ENCODE measurements at regions not wholly inside any gene's neighbourhood (a gene's known extent, or its start where the extent isn't known, plus 50 kb on each side); places are given as distances from the start of the nearest gene placed in this dataset.

GRCh38 chr12:114936148-114937079, 252.4 kb upstream of the TBX3 start:
- Histone ChIP-seq H3K27ac (ENCODE audit: insufficient read depth in 1 of 2, low read depth in 1 of 2, low read length in 2 of 2, poor library complexity in 1 of 2, severe bottlenecking in 2 of 2) (no peak overlapping the region), H3K27me3 (replicated peaks in 2 of 5; ENCODE audit: control insufficient read depth in 4 of 5, insufficient read depth in 5 of 5, low read length in 4 of 5) (no peaks in the 10 kb centered on the region), H3K9me3 (ENCODE audit: control extremely low read depth in 1 of 5, control insufficient read depth in 4 of 5, insufficient read depth in 2 of 5, low read depth in 1 of 5, low read length in 4 of 5) (peaks cover 0 to 2% (median 0%) of the 10 kb centered on the region in 5 experiments), H3K36me3 (ENCODE audit: control insufficient read depth in 4 of 4, insufficient read depth in 4 of 4, low read length in 3 of 4) (no peaks in the 10 kb centered on the region), H3K4me1 (ENCODE audit: control extremely low read depth in 1 of 4, control insufficient read depth in 4 of 4, insufficient read depth in 4 of 4, low read length in 3 of 4) (no peaks in the 10 kb centered on the region), H3K4me3 (ENCODE audit: control insufficient read depth in 1 of 7, extremely low read depth in 1 of 7, insufficient read depth in 4 of 7, low read depth in 2 of 7, low read length in 6 of 7) (no peak overlapping the region)
- 79% methylated on average over 6 of the region's 11 CpGs for WGBS (ENCODE audit: insufficient coverage)
- ChIA-PET POLR2A (no interaction called here), CTCF (no interaction called here)
- DNase-seq: no peak

- no peak for DNase-seq
- 100% methylated on average over 2 of the region's 2 CpGs for WGBS (ENCODE audit: insufficient coverage)
- H3K9me3 ChIP-seq (ENCODE audit: control extremely low read depth in 1 of 5, control insufficient read depth in 4 of 5, insufficient read depth in 2 of 5, low read depth in 1 of 5, low read length in 4 of 5): peaks cover 0 to 2% (median 0%) of the 10 kb centered on the region in 5 experiments
- POLR2A ChIA-PET: no interaction called here
- CTCF ChIA-PET: no interaction called here
- H3K27ac ChIP-seq (ENCODE audit: insufficient read depth in 1 of 2, low read depth in 1 of 2, low read length in 2 of 2, poor library complexity in 1 of 2, severe bottlenecking in 2 of 2): no peak overlapping the region
- H3K27me3 ChIP-seq (replicated peaks in 2 of 5; ENCODE audit: control insufficient read depth in 4 of 5, insufficient read depth in 5 of 5, low read length in 4 of 5): no peaks in the 10 kb centered on the region
- H3K4me3 ChIP-seq (ENCODE audit: control insufficient read depth in 1 of 7, extremely low read depth in 1 of 7, insufficient read depth in 4 of 7, low read depth in 2 of 7, low read length in 6 of 7): no peak overlapping the region
- H3K4me1 ChIP-seq (ENCODE audit: control extremely low read depth in 1 of 4, control insufficient read depth in 4 of 4, insufficient read depth in 4 of 4, low read length in 3 of 4): no peaks in the 10 kb centered on the region
- no peaks in the 10 kb centered on the region for H3K36me3 ChIP-seq (ENCODE audit: control insufficient read depth in 4 of 4, insufficient read depth in 4 of 4, low read length in 3 of 4)
Measured at GRCh38 chr12:114935658-114936057, 251.7 kb upstream of the TBX3 start.

GRCh38 chr12:114933428-114934160, 249.6 kb upstream of the TBX3 start:
- POLR2A ChIA-PET: no interaction called here
- H3K27me3 ChIP-seq (replicated peaks in 2 of 5; ENCODE audit: control insufficient read depth in 4 of 5, insufficient read depth in 5 of 5, low read length in 4 of 5): no peaks in the 10 kb centered on the region
- CTCF ChIA-PET: no interaction called here
- no peak overlapping the region for H3K27ac ChIP-seq (ENCODE audit: insufficient read depth in 1 of 2, low read depth in 1 of 2, low read length in 2 of 2, poor library complexity in 1 of 2, severe bottlenecking in 2 of 2)
- no peaks in the 10 kb centered on the region for H3K9me3 ChIP-seq (ENCODE audit: control extremely low read depth in 1 of 5, control insufficient read depth in 4 of 5, insufficient read depth in 2 of 5, low read depth in 1 of 5, low read length in 4 of 5)
- WGBS (ENCODE audit: insufficient coverage): 83% methylated on average over 4 of the region's 6 CpGs
- H3K4me1 ChIP-seq (ENCODE audit: control extremely low read depth in 1 of 4, control insufficient read depth in 4 of 4, insufficient read depth in 4 of 4, low read length in 3 of 4): no peaks in the 10 kb centered on the region
- H3K36me3 ChIP-seq (ENCODE audit: control insufficient read depth in 4 of 4, insufficient read depth in 4 of 4, low read length in 3 of 4): no peaks in the 10 kb centered on the region
- DNase-seq: no peak
- no peak overlapping the region for H3K4me3 ChIP-seq (ENCODE audit: control insufficient read depth in 1 of 7, extremely low read depth in 1 of 7, insufficient read depth in 4 of 7, low read depth in 2 of 7, low read length in 6 of 7)

GRCh38 chr12:114932806-114933205, 248.8 kb upstream of the TBX3 start:
- Histone ChIP-seq H3K27ac (ENCODE audit: insufficient read depth in 1 of 2, low read depth in 1 of 2, low read length in 2 of 2, poor library complexity in 1 of 2, severe bottlenecking in 2 of 2) (no peak overlapping the region), H3K36me3 (ENCODE audit: control insufficient read depth in 4 of 4, insufficient read depth in 4 of 4, low read length in 3 of 4) (no peaks in the 10 kb centered on the region), H3K4me3 (ENCODE audit: control insufficient read depth in 1 of 7, extremely low read depth in 1 of 7, insufficient read depth in 4 of 7, low read depth in 2 of 7, low read length in 6 of 7) (no peak overlapping the region), H3K9me3 (ENCODE audit: control extremely low read depth in 1 of 5, control insufficient read depth in 4 of 5, insufficient read depth in 2 of 5, low read depth in 1 of 5, low read length in 4 of 5) (no peaks in the 10 kb centered on the region), H3K27me3 (replicated peaks in 2 of 5; ENCODE audit: control insufficient read depth in 4 of 5, insufficient read depth in 5 of 5, low read length in 4 of 5) (no peaks in the 10 kb centered on the region), H3K4me1 (ENCODE audit: control extremely low read depth in 1 of 4, control insufficient read depth in 4 of 4, insufficient read depth in 4 of 4, low read length in 3 of 4) (no peaks in the 10 kb centered on the region)
- ChIA-PET POLR2A (no interaction called here), CTCF (no interaction called here)
- no CpG with 5 or more reads among the region's 3 CpGs for WGBS (ENCODE audit: insufficient coverage)
- no peak for DNase-seq

- Histone ChIP-seq H3K27me3 (replicated peaks in 2 of 5; ENCODE audit: control insufficient read depth in 4 of 5, insufficient read depth in 5 of 5, low read length in 4 of 5) (no peaks in the 10 kb centered on the region), H3K4me3 (ENCODE audit: control insufficient read depth in 1 of 7, extremely low read depth in 1 of 7, insufficient read depth in 4 of 7, low read depth in 2 of 7, low read length in 6 of 7) (no peak overlapping the region), H3K9me3 (ENCODE audit: control extremely low read depth in 1 of 5, control insufficient read depth in 4 of 5, insufficient read depth in 2 of 5, low read depth in 1 of 5, low read length in 4 of 5) (no peaks in the 10 kb centered on the region), H3K36me3 (ENCODE audit: control insufficient read depth in 4 of 4, insufficient read depth in 4 of 4, low read length in 3 of 4) (no peaks in the 10 kb centered on the region), H3K4me1 (ENCODE audit: control extremely low read depth in 1 of 4, control insufficient read depth in 4 of 4, insufficient read depth in 4 of 4, low read length in 3 of 4) (no peaks in the 10 kb centered on the region), H3K27ac (ENCODE audit: insufficient read depth in 1 of 2, low read depth in 1 of 2, low read length in 2 of 2, poor library complexity in 1 of 2, severe bottlenecking in 2 of 2) (no peak overlapping the region)
- CTCF ChIA-PET: no interaction called here
- no CpG with 5 or more reads among the region's 2 CpGs for WGBS (ENCODE audit: insufficient coverage)
- no peak for DNase-seq
- POLR2A ChIA-PET: no interaction called here
Measured at GRCh38 chr12:114931025-114931424, 247.1 kb upstream of the TBX3 start.

GRCh38 chr12:114926341-114926740, 242.4 kb upstream of the TBX3 start:
- Histone ChIP-seq H3K4me3 (ENCODE audit: control insufficient read depth in 1 of 7, extremely low read depth in 1 of 7, insufficient read depth in 4 of 7, low read depth in 2 of 7, low read length in 6 of 7) (no peak overlapping the region), H3K27me3 (replicated peaks in 2 of 5; ENCODE audit: control insufficient read depth in 4 of 5, insufficient read depth in 5 of 5, low read length in 4 of 5) (no peaks in the 10 kb centered on the region), H3K27ac (ENCODE audit: insufficient read depth in 1 of 2, low read depth in 1 of 2, low read length in 2 of 2, poor library complexity in 1 of 2, severe bottlenecking in 2 of 2) (no peak overlapping the region), H3K9me3 (ENCODE audit: control extremely low read depth in 1 of 5, control insufficient read depth in 4 of 5, insufficient read depth in 2 of 5, low read depth in 1 of 5, low read length in 4 of 5) (no peaks in the 10 kb centered on the region), H3K4me1 (ENCODE audit: control extremely low read depth in 1 of 4, control insufficient read depth in 4 of 4, insufficient read depth in 4 of 4, low read length in 3 of 4) (no peaks in the 10 kb centered on the region), H3K36me3 (ENCODE audit: control insufficient read depth in 4 of 4, insufficient read depth in 4 of 4, low read length in 3 of 4) (no peaks in the 10 kb centered on the region)
- WGBS (ENCODE audit: insufficient coverage): 100% methylated on average over 4 of the region's 6 CpGs
- no peak for DNase-seq
- ChIA-PET POLR2A (no interaction called here), CTCF (no interaction called here)

- no peaks in the 10 kb centered on the region for H3K27me3 ChIP-seq (replicated peaks in 2 of 5; ENCODE audit: control insufficient read depth in 4 of 5, insufficient read depth in 5 of 5, low read length in 4 of 5)
- H3K36me3 ChIP-seq (ENCODE audit: control insufficient read depth in 4 of 4, insufficient read depth in 4 of 4, low read length in 3 of 4): no peaks in the 10 kb centered on the region
- no peak overlapping the region for H3K27ac ChIP-seq (ENCODE audit: insufficient read depth in 1 of 2, low read depth in 1 of 2, low read length in 2 of 2, poor library complexity in 1 of 2, severe bottlenecking in 2 of 2)
- 100% methylated on average over 1 of the region's 4 CpGs for WGBS (ENCODE audit: insufficient coverage)
- ChIA-PET CTCF (no interaction called here), POLR2A (no interaction called here)
- H3K9me3 ChIP-seq (ENCODE audit: control extremely low read depth in 1 of 5, control insufficient read depth in 4 of 5, insufficient read depth in 2 of 5, low read depth in 1 of 5, low read length in 4 of 5): no peaks in the 10 kb centered on the region
- no peaks in the 10 kb centered on the region for H3K4me1 ChIP-seq (ENCODE audit: control extremely low read depth in 1 of 4, control insufficient read depth in 4 of 4, insufficient read depth in 4 of 4, low read length in 3 of 4)
- no peak for DNase-seq
- H3K4me3 ChIP-seq (ENCODE audit: control insufficient read depth in 1 of 7, extremely low read depth in 1 of 7, insufficient read depth in 4 of 7, low read depth in 2 of 7, low read length in 6 of 7): no peak overlapping the region
Measured at GRCh38 chr12:114924946-114925475, 241.0 kb upstream of the TBX3 start.
